ENCODE measurements at regions not wholly inside any gene's neighbourhood (a gene's known extent, or its start where the extent isn't known, plus 50 kb on each side); places are given as distances from the start of the nearest gene placed in this dataset.

- no peak for TF ChIP-seq CTCF (IDR thresholded peaks at IDR 0.05)
- no peak for TF ChIP-seq POLR2A (IDR thresholded peaks at IDR 0.05)
These were observed 123.3 kb downstream of the SLC38A6 start for GRCh38 chr14:61104358-61104757.
